ENCODE measurements at regions not wholly inside any gene's neighbourhood (a gene's known extent, or its start where the extent isn't known, plus 50 kb on each side); places are given as distances from the start of the nearest gene placed in this dataset.
"Not testable (repeated sequence)": the region's sequence is repeated elsewhere in the genome, so short reads cannot be mapped to it uniquely, and the experiment has no call there.

GRCh38 chr14:106174206-106174605 is 647.8 kb downstream of the TMEM121 start:
- FAIRE-seq (no peak), DNase-seq (ENCODE audit: insufficient read length, low spot score) (no peak)
- no peak for TF ChIP-seq PAX5 (IDR thresholded peaks at IDR 0.05; ENCODE audit: insufficient read depth, low read length, severe bottlenecking)

GRCh38 chr14:106177266-106178246 is 651.2 kb downstream of the TMEM121 start:
- not testable (repeated sequence) for DNase-seq (ENCODE audit: insufficient read length, low spot score)
- FAIRE-seq: peak; percentile 45

GRCh38 chr14:106179761-106180160 is 653.4 kb downstream of the TMEM121 start:
- FAIRE-seq: no peak
- no peak for DNase-seq (ENCODE audit: insufficient read length, low spot score)

More at GRCh38 chr14:106177266-106178246, 651.2 kb downstream of the TMEM121 start:
- TF ChIP-seq POU2F2 (IDR thresholded peaks at IDR 0.05; ENCODE audit: low read depth, low read length): peak; percentile 68; the same call in 1 of the 2 replicates

GRCh38 chr14:106184771-106185170 is 658.4 kb downstream of the TMEM121 start:
- not testable (repeated sequence) for DNase-seq (ENCODE audit: insufficient read length, low spot score); FAIRE-seq

More at GRCh38 chr14:106179761-106180160, 653.4 kb downstream of the TMEM121 start:
- TF ChIP-seq TAF1 (IDR thresholded peaks at IDR 0.05; ENCODE audit: low read depth, low read length): no peak
- TF ChIP-seq SPI1 (IDR thresholded peaks at IDR 0.05; ENCODE audit: low read depth, low read length): no peak
- TF ChIP-seq PAX5 (IDR thresholded peaks at IDR 0.05; ENCODE audit: insufficient read depth, low read length, severe bottlenecking): no peak
- TF ChIP-seq POLR2AphosphoS5 (IDR thresholded peaks at IDR 0.05; ENCODE audit: low read depth, low read length): no peak
- no peak for TF ChIP-seq POLR2A (IDR thresholded peaks at IDR 0.05; ENCODE audit: low read depth, low read length)
- TF ChIP-seq POU2F2 (IDR thresholded peaks at IDR 0.05; ENCODE audit: low read depth, low read length): no peak

- not testable (repeated sequence) for FAIRE-seq; DNase-seq (ENCODE audit: insufficient read length, low spot score)
Observed at GRCh38 chr14:106185174-106185836, 658.9 kb downstream of the TMEM121 start.

GRCh38 chr14:106185837-106186233 is 659.5 kb downstream of the TMEM121 start:
- FAIRE-seq (peak; percentile 51), DNase-seq (ENCODE audit: insufficient read length, low spot score) (no peak)
- no peak for TF ChIP-seq PAX5 (IDR thresholded peaks at IDR 0.05; ENCODE audit: insufficient read depth, low read length, severe bottlenecking)
- no peak for TF ChIP-seq TAF1 (IDR thresholded peaks at IDR 0.05; ENCODE audit: low read depth, low read length)
- no peak for TF ChIP-seq POU2F2 (IDR thresholded peaks at IDR 0.05; ENCODE audit: low read depth, low read length)
- no peak for TF ChIP-seq POLR2A (IDR thresholded peaks at IDR 0.05; ENCODE audit: low read depth, low read length)
- TF ChIP-seq SPI1 (IDR thresholded peaks at IDR 0.05; ENCODE audit: low read depth, low read length): no peak
- TF ChIP-seq POLR2AphosphoS5 (IDR thresholded peaks at IDR 0.05; ENCODE audit: low read depth, low read length): no peak

GRCh38 chr14:106187216-106187615 is 660.8 kb downstream of the TMEM121 start:
- DNase-seq (ENCODE audit: insufficient read length, low spot score) (no peak), FAIRE-seq (no peak)
- TF ChIP-seq PAX5 (IDR thresholded peaks at IDR 0.05; ENCODE audit: insufficient read depth, low read length, severe bottlenecking) (no peak), POLR2AphosphoS5 (IDR thresholded peaks at IDR 0.05; ENCODE audit: low read depth, low read length) (no peak), POU2F2 (IDR thresholded peaks at IDR 0.05; ENCODE audit: low read depth, low read length) (no peak), TAF1 (IDR thresholded peaks at IDR 0.05; ENCODE audit: low read depth, low read length) (no peak)

- DNase-seq (ENCODE audit: insufficient read length, low spot score); FAIRE-seq: not testable (repeated sequence)
Observed at GRCh38 chr14:106192701-106193100, 666.3 kb downstream of the TMEM121 start.

GRCh38 chr14:106196459-106196858 is 670.1 kb downstream of the TMEM121 start:
- FAIRE-seq: peak; percentile 20
- DNase-seq (ENCODE audit: insufficient read length, low spot score): not testable (repeated sequence)

- not testable (repeated sequence) for FAIRE-seq; DNase-seq (ENCODE audit: insufficient read length, low spot score)
Observed at GRCh38 chr14:106197264-106197663, 670.9 kb downstream of the TMEM121 start.

GRCh38 chr14:106199097-106199496 is 672.7 kb downstream of the TMEM121 start:
- FAIRE-seq: no peak
- TF ChIP-seq POLR2AphosphoS5 (IDR thresholded peaks at IDR 0.05; ENCODE audit: low read depth, low read length) (no peak), TAF1 (IDR thresholded peaks at IDR 0.05; ENCODE audit: low read depth, low read length) (no peak), PAX5 (IDR thresholded peaks at IDR 0.05; ENCODE audit: insufficient read depth, low read length, severe bottlenecking) (no peak), POU2F2 (IDR thresholded peaks at IDR 0.05; ENCODE audit: low read depth, low read length) (no peak), SPI1 (IDR thresholded peaks at IDR 0.05; ENCODE audit: low read depth, low read length) (no peak), POLR2A (IDR thresholded peaks at IDR 0.05; ENCODE audit: low read depth, low read length) (no peak)
- no peak for DNase-seq (ENCODE audit: insufficient read length, low spot score)
